ENCODE measurements at regions not wholly inside any gene's neighbourhood (a gene's known extent, or its start where the extent isn't known, plus 50 kb on each side); places are given as distances from the start of the nearest gene placed in this dataset.

GRCh38 chr4:189022440-189023035 is 883.3 kb downstream of the TRIML1 start:
- Histone ChIP-seq H3K9me3 (replicated peaks; ENCODE audit: insufficient read depth, low read length) (no peaks in the 10 kb centered on the region), H2AFZ (ENCODE audit: low read length) (no peak overlapping the region), H3K79me2 (ENCODE audit: low read length) (no peaks in the 10 kb centered on the region), H3K4me1 (ENCODE audit: low read length) (no peaks in the 10 kb centered on the region), H3K4me2 (ENCODE audit: low read depth, low read length) (no peak overlapping the region), H4K20me1 (ENCODE audit: insufficient read depth, low read length) (no peaks in the 10 kb centered on the region), H3K4me3 (ENCODE audit: low read length) (no peak overlapping the region), H3F3A (ENCODE audit: insufficient read depth, low read length) (no peaks in the 10 kb centered on the region), H3K27me3 (replicated peaks; ENCODE audit: insufficient read depth, low read length) (no peaks in the 10 kb centered on the region), H3K9ac (ENCODE audit: low read length) (no peak overlapping the region), H3K9me2 (replicated peaks; ENCODE audit: insufficient read depth, low read length) (no peaks in the 10 kb centered on the region), H3K27ac (ENCODE audit: low read length) (no peak overlapping the region), H3K36me3 (replicated peaks; ENCODE audit: insufficient read depth, low read length) (no peaks in the 10 kb centered on the region)
- DNase-seq, result no peak
- TF ChIP-seq EZH2 (optimal IDR thresholded peaks at IDR 0.05; ENCODE audit: low read depth, low read length), result no peak
- no peak for TF ChIP-seq CTCF (IDR thresholded peaks at IDR 0.05; ENCODE audit: low read length)
- no peak for TF ChIP-seq EZH2phosphoT487 (IDR thresholded peaks at IDR 0.05; ENCODE audit: low read length)

- Histone ChIP-seq H4K20me1 (ENCODE audit: insufficient read depth, low read length) (no peaks in the 10 kb centered on the region), H3K9me2 (replicated peaks; ENCODE audit: insufficient read depth, low read length) (no peaks in the 10 kb centered on the region), H3K4me1 (ENCODE audit: low read length) (peaks cover 11% of the 10 kb centered on the region), H3K27me3 (replicated peaks; ENCODE audit: insufficient read depth, low read length) (no peaks in the 10 kb centered on the region), H3K9me3 (replicated peaks; ENCODE audit: insufficient read depth, low read length) (no peaks in the 10 kb centered on the region), H3K9ac (ENCODE audit: low read length) (no peak overlapping the region), H3K4me3 (ENCODE audit: low read length) (no peak overlapping the region), H2AFZ (ENCODE audit: low read length) (no peak overlapping the region), H3K4me2 (ENCODE audit: low read depth, low read length) (no peak overlapping the region), H3K36me3 (replicated peaks; ENCODE audit: insufficient read depth, low read length) (no peaks in the 10 kb centered on the region), H3K79me2 (ENCODE audit: low read length) (no peaks in the 10 kb centered on the region), H3F3A (ENCODE audit: insufficient read depth, low read length) (0 out of 2 replicates have a peak, but pooled peaks cover 8% of the 10 kb centered on the region), H3K27ac (ENCODE audit: low read length) (no peak overlapping the region)
- no peak for DNase-seq
- no peak for TF ChIP-seq EZH2 (optimal IDR thresholded peaks at IDR 0.05; ENCODE audit: low read depth, low read length)
These were observed 890.8 kb downstream of the TRIML1 start for GRCh38 chr4:189029976-189030504.

- Histone ChIP-seq H4K20me1 (ENCODE audit: insufficient read depth, low read length) (no peaks in the 10 kb centered on the region), H3K27ac (ENCODE audit: low read length) (peak overlapping the region; percentile 45; the same call in 1 of the 2 replicates), H3K4me1 (ENCODE audit: low read length) (peaks cover 11% of the 10 kb centered on the region), H3K4me2 (ENCODE audit: low read depth, low read length) (peak overlapping the region; percentile 20; the same call in 1 of the 2 replicates), H3K79me2 (ENCODE audit: low read length) (no peaks in the 10 kb centered on the region), H3F3A (ENCODE audit: insufficient read depth, low read length) (0 out of 2 replicates have a peak, but pooled peaks cover 8% of the 10 kb centered on the region), H3K27me3 (replicated peaks; ENCODE audit: insufficient read depth, low read length) (no peaks in the 10 kb centered on the region), H3K4me3 (ENCODE audit: low read length) (no peak overlapping the region), H3K36me3 (replicated peaks; ENCODE audit: insufficient read depth, low read length) (no peaks in the 10 kb centered on the region), H2AFZ (ENCODE audit: low read length) (peak overlapping the region; percentile 22; the same call in 1 of the 2 replicates), H3K9me3 (replicated peaks; ENCODE audit: insufficient read depth, low read length) (no peaks in the 10 kb centered on the region), H3K9me2 (replicated peaks; ENCODE audit: insufficient read depth, low read length) (no peaks in the 10 kb centered on the region), H3K9ac (ENCODE audit: low read length) (no peak overlapping the region)
- peak; percentile 90 for DNase-seq
- TF ChIP-seq EZH2 (optimal IDR thresholded peaks at IDR 0.05; ENCODE audit: low read depth, low read length) (no peak), EZH2phosphoT487 (IDR thresholded peaks at IDR 0.05; ENCODE audit: low read length) (no peak), CTCF (IDR thresholded peaks at IDR 0.05; ENCODE audit: low read length) (no peak)
These were observed 893.5 kb downstream of the TRIML1 start for GRCh38 chr4:189032606-189033338.
